ENCODE measurements at regions not wholly inside any gene's neighbourhood (a gene's known extent, or its start where the extent isn't known, plus 50 kb on each side); places are given as distances from the start of the nearest gene placed in this dataset.

DNA sequence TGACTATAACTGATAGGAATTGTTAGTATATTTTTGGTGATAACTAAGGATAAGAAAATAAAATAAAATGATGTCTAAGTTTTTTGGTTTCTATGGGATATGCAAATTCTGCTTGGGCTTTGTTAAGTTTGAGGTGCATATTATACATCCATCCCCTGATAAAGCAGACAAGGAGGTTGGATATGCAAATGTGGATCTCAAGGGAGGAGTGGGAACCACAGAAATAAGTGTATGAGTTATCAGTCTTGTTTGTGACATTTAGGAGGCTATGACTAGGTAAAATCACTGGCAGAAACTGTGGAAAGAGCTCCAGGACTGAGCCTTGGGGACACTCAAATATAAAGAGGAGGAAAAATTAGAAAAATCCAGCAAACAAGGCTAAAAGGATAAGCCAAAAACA, 719.4 kb downstream of the RERGL start:
- TF ChIP-seq, protein P1, sequence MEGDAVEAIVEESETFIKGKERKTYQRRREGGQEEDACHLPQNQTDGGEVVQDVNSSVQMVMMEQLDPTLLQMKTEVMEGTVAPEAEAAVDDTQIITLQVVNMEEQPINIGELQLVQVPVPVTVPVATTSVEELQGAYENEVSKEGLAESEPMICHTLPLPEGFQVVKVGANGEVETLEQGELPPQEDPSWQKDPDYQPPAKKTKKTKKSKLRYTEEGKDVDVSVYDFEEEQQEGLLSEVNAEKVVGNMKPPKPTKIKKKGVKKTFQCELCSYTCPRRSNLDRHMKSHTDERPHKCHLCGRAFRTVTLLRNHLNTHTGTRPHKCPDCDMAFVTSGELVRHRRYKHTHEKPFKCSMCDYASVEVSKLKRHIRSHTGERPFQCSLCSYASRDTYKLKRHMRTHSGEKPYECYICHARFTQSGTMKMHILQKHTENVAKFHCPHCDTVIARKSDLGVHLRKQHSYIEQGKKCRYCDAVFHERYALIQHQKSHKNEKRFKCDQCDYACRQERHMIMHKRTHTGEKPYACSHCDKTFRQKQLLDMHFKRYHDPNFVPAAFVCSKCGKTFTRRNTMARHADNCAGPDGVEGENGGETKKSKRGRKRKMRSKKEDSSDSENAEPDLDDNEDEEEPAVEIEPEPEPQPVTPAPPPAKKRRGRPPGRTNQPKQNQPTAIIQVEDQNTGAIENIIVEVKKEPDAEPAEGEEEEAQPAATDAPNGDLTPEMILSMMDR (IDR thresholded peaks at IDR 0.05), result no peak
- no peak for TF ChIP-seq POLR2A (IDR thresholded peaks at IDR 0.05)

Data from uterus (tissue), 2 donors.